Keratinocyte (primary cell): ENCODE measurements at regions not wholly inside any gene's neighbourhood (a gene's known extent, or its start where the extent isn't known, plus 50 kb on each side); places are given as distances from the start of the nearest gene placed in this dataset.

Experiments used
- DNase-seq: peaks from one replicate; pipeline ENCODE4 v3.0.0-alpha.2; 2011; ENCODE audit warnings: low read depth, missing footprints, low spot score
- FAIRE-seq: peaks from 2 replicates; lab custom pipeline; 2011; peaks lifted over from hg19 to GRCh38; lab: Jason Lieb, UNC
- H2AFZ ChIP-seq: 2 replicates; pipeline ENCODE4 v1.6.0; 2012; ENCODE audit warnings: low read length, control low read depth, inconsistent platforms; ENCODE audit not compliant: control insufficient read depth
- H3K27ac ChIP-seq: 2 replicates; pipeline ENCODE4 v1.5.1; 2011; ENCODE audit warnings: low read length; ENCODE audit not compliant: control insufficient read depth, insufficient read depth
- H3K27me3 ChIP-seq: 3 replicates; pipeline ENCODE4 v1.6.0; 2011; ENCODE audit warnings: low read length; ENCODE audit not compliant: control insufficient read depth, insufficient read depth; ENCODE audit errors: extremely low read depth
- H3K36me3 ChIP-seq, 2 experiments: 2 replicates in 1 of 2; 3 replicates in 1 of 2; pipeline ENCODE4 v1.5.1; 2011; ENCODE audit warnings: low read length in 2 of 2, mild to moderate bottlenecking in 1 of 2; ENCODE audit not compliant: control insufficient read depth in 2 of 2, insufficient read depth in 2 of 2; ENCODE audit errors: extremely low read depth in 1 of 2
- H3K4me1 ChIP-seq: 3 replicates; pipeline ENCODE4 v1.5.1; 2011; ENCODE audit warnings: low read length; ENCODE audit not compliant: control insufficient read depth, insufficient read depth; ENCODE audit errors: extremely low read depth
- H3K4me2 ChIP-seq: 3 replicates; pipeline ENCODE4 v1.6.0; 2011; ENCODE audit warnings: low read depth, low read length; ENCODE audit not compliant: control insufficient read depth, insufficient read depth; ENCODE audit errors: extremely low read depth
- H3K4me3 ChIP-seq, 3 experiments: fragments of 200-600 bp in 1 of 3; sonication (generic) in 1 of 3; 2 replicates in 2 of 3; 3 replicates in 1 of 3; pipeline ENCODE4 v1.5.1; 2011 to 2016; ENCODE audit warnings: low read length in 3 of 3, mild to moderate bottlenecking in 3 of 3, control low read depth in 2 of 3, inconsistent platforms in 1 of 3, low read depth in 1 of 3, mixed read lengths in 1 of 3, mixed run types in 1 of 3, moderate library complexity in 1 of 3; ENCODE audit not compliant: control insufficient read depth in 2 of 3, insufficient read depth in 2 of 3; ENCODE audit errors: extremely low read depth in 1 of 3
- H3K79me2 ChIP-seq: 2 replicates; pipeline ENCODE4 v1.6.0; 2012; ENCODE audit warnings: low read length; ENCODE audit not compliant: control insufficient read depth, insufficient read depth
- H3K9ac ChIP-seq: 3 replicates; pipeline ENCODE4 v1.6.0; 2011; ENCODE audit warnings: low read length; ENCODE audit not compliant: control insufficient read depth, insufficient read depth; ENCODE audit errors: extremely low read depth
- H3K9me1 ChIP-seq: 3 replicates; pipeline ENCODE4 v1.6.0; 2011; ENCODE audit warnings: low read length; ENCODE audit not compliant: control insufficient read depth, insufficient read depth; ENCODE audit errors: extremely low read depth
- H3K9me3 ChIP-seq: 2 replicates; pipeline ENCODE4 v1.5.1; 2012; ENCODE audit warnings: low read depth, low read length; ENCODE audit not compliant: control insufficient read depth
- H4K20me1 ChIP-seq: 3 replicates; pipeline ENCODE4 v1.6.0; 2011; ENCODE audit warnings: low read length; ENCODE audit not compliant: control insufficient read depth, insufficient read depth; ENCODE audit errors: extremely low read depth
- EZH2 ChIP-seq: IDR thresholded peaks from one replicate; pipeline ENCODE4 v1.6.1; 2012; ENCODE audit warnings: inconsistent platforms, mild to moderate bottlenecking, low read length, moderate library complexity
- dilution Hi-C: fragments of 300-500 bp; cut with MboI; formaldehyde crosslinking; loops from one replicate; pipeline ENCODE4 v1.7.0; 2020; ENCODE audit warnings: low sequenced_read_pairs; ENCODE audit not compliant: extremely low pct_ligation_motif_present
- TF ChIP-seq, protein P1 (sequence below), 3 experiments: IDR thresholded peaks in 1 of 3; conservative IDR thresholded peaks in 1 of 3; optimal IDR thresholded peaks in 1 of 3; 2 replicates in 2 of 3; 3 replicates in 1 of 3; pipeline versions ENCODE3 to v1.5.1; 2011; ENCODE audit warnings: low read length in 3 of 3, mild to moderate bottlenecking in 3 of 3, moderate library complexity in 2 of 3, control low read depth in 1 of 3, inconsistent platforms in 1 of 3; ENCODE audit not compliant: insufficient read depth in 2 of 3; ENCODE audit errors: extremely low read depth in 1 of 3

DNA sequence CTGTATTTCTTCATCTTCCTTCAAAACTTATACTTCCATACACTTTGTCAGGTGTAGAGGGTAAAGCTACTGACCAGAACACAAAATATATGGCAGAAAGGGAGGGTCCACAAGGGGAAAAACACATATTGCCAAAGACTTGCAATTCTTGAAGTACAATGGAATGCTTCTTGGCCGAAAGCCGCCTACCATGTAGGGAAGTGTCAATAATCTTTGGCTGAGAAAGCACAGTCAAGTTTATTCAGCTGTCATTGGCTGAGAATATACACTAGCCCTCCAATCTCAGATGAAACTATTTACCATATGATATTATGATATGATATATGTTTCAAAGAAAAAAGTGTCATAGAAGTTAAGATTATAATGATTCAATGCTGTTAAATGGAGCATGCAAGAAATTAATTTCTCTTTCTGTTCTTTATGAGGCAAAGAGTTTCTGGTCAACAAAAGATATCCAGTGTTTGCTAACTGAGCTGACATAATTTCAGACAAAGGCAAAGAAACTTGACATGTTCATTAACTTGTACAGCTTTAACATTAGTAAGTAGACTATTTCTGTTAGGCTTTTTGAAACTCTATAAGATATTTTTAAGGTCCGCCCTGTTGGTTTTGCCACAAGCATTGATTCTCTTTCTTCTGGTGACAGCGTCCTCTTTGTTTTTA, 89.0 kb upstream of the LPP start:
- Histone ChIP-seq H3K4me2 (no peak overlapping the region), H4K20me1 (no peaks in the 10 kb centered on the region), H3K27me3 (no peaks in the 10 kb centered on the region), H2AFZ (no peak overlapping the region), H3K9me3 (no peaks in the 10 kb centered on the region), H3K4me3 (no peak overlapping the region), H3K9me1 (no peaks in the 10 kb centered on the region), H3K27ac (no peak overlapping the region), H3K79me2 (no peaks in the 10 kb centered on the region), H3K4me1 (peaks cover 18% of the 10 kb centered on the region), H3K36me3 (no peaks in the 10 kb centered on the region), H3K9ac (no peak overlapping the region)
- TF ChIP-seq, protein P1, sequence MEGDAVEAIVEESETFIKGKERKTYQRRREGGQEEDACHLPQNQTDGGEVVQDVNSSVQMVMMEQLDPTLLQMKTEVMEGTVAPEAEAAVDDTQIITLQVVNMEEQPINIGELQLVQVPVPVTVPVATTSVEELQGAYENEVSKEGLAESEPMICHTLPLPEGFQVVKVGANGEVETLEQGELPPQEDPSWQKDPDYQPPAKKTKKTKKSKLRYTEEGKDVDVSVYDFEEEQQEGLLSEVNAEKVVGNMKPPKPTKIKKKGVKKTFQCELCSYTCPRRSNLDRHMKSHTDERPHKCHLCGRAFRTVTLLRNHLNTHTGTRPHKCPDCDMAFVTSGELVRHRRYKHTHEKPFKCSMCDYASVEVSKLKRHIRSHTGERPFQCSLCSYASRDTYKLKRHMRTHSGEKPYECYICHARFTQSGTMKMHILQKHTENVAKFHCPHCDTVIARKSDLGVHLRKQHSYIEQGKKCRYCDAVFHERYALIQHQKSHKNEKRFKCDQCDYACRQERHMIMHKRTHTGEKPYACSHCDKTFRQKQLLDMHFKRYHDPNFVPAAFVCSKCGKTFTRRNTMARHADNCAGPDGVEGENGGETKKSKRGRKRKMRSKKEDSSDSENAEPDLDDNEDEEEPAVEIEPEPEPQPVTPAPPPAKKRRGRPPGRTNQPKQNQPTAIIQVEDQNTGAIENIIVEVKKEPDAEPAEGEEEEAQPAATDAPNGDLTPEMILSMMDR (optimal IDR thresholded peaks at IDR 0.05 in 1 of 3, IDR thresholded peaks at IDR 0.05 in 1 of 3, conservative IDR thresholded peaks at IDR 0.05 in 1 of 3; ENCODE audit: extremely low read depth in 1 of 3, insufficient read depth in 2 of 3, low read length in 3 of 3): no peak
- no peak for TF ChIP-seq EZH2
- DNase-seq (no peak), FAIRE-seq (no peak)
- dilution Hi-C loops: no loop called here

DNA sequence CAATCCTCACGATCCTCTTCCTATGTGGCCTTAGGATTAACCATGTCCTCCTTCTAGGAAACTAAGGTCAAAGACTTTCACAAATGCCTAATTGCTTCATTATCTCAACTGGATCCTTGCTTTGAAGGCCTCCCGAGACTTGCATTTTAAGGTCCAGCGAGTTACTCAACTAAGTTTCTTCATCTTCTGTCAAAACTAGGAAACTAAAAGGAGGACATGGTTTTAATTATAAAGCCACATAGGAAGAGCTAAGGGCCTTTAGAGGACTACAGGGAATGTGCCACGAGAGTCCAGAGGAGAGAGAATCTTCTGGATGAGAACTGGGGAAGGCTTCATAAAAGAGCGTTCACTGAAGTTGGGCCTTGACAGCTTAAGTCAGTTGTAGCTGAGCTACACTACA, 87.8 kb upstream of the LPP start:
- Histone ChIP-seq H3K4me2 (no peak overlapping the region), H3K9me1 (no peaks in the 10 kb centered on the region), H3K4me3 (no peak overlapping the region), H3K9ac (no peak overlapping the region), H3K27me3 (no peaks in the 10 kb centered on the region), H3K9me3 (no peaks in the 10 kb centered on the region), H3K27ac (no peak overlapping the region), H4K20me1 (no peaks in the 10 kb centered on the region), H3K36me3 (no peaks in the 10 kb centered on the region), H2AFZ (no peak overlapping the region), H3K4me1 (peaks cover 13% of the 10 kb centered on the region), H3K79me2 (no peaks in the 10 kb centered on the region)
- dilution Hi-C loops: no loop called here
- TF ChIP-seq, protein P1 (optimal IDR thresholded peaks at IDR 0.05 in 1 of 3, IDR thresholded peaks at IDR 0.05 in 1 of 3, conservative IDR thresholded peaks at IDR 0.05 in 1 of 3; ENCODE audit: extremely low read depth in 1 of 3, insufficient read depth in 2 of 3, low read length in 3 of 3): no peak
- TF ChIP-seq EZH2: no peak
- no peak for DNase-seq
- no peak for FAIRE-seq
